ENCODE measurements at regions not wholly inside any gene's neighbourhood (a gene's known extent, or its start where the extent isn't known, plus 50 kb on each side); places are given as distances from the start of the nearest gene placed in this dataset.
"Not testable (repeated sequence)": the region's sequence is repeated elsewhere in the genome, so short reads cannot be mapped to it uniquely, and the experiment has no call there.

DNA sequence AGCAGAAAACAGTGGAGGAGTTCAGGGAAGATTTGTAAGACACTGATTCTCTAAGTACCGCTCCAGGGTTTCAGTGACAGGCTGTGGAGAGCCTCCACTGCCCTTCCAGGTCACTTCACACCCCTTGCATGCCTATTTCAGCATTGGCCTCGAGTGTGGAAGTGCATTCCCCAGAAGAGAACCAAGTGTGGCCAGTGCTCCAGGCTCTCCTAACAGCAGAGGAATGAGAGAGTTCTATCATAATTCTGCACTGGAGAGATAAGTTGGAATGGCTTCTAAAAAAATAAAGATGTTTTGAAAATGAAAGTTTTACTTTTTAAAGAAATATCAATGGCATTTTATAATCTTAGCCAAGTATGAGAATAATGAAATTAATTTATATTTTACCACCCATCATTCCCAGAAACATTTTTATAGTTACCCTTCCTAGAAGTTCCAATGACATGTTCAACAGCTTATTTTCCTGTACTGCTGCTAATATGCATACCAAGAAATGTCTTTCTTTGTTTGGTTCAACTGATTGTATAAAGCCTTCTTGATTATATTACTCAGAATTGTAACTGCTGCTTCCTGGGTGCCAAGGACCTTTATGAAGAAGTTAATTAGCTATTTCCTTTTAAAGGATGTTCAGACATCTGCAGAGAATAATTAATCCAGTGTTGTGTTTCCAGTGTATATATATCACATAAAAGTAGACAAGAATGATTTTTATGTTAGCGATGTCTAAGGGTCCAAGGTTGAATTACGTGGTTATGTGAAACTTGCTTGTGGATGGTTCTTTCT is 61.0 kb upstream of the SERPINE2 start:
- WGBS (ENCODE audit: insufficient coverage): 92% methylated on average over 2 of the region's 4 CpGs
- H3K4me3 ChIP-seq (ENCODE audit: low read depth, low read length): no peak overlapping the region
- no peaks in the 10 kb centered on the region for H3K4me1 ChIP-seq (ENCODE audit: control insufficient read depth, insufficient read depth, low read length)
- no peaks in the 10 kb centered on the region for H3K9me3 ChIP-seq (ENCODE audit: control insufficient read depth, insufficient read depth, low read length)
- peak in 1 of 6 donors; percentile 3 for DNase-seq (ENCODE audit: low read depth in 4 of 6, low spot score in 6 of 6)
- no peak overlapping the region for H3K27ac ChIP-seq (ENCODE audit: low read depth, low read length)
- H3K36me3 ChIP-seq (ENCODE audit: control insufficient read depth, insufficient read depth, low read length): no peaks in the 10 kb centered on the region
- H3K27me3 ChIP-seq (ENCODE audit: control insufficient read depth, insufficient read depth, low read length): no peaks in the 10 kb centered on the region

DNA sequence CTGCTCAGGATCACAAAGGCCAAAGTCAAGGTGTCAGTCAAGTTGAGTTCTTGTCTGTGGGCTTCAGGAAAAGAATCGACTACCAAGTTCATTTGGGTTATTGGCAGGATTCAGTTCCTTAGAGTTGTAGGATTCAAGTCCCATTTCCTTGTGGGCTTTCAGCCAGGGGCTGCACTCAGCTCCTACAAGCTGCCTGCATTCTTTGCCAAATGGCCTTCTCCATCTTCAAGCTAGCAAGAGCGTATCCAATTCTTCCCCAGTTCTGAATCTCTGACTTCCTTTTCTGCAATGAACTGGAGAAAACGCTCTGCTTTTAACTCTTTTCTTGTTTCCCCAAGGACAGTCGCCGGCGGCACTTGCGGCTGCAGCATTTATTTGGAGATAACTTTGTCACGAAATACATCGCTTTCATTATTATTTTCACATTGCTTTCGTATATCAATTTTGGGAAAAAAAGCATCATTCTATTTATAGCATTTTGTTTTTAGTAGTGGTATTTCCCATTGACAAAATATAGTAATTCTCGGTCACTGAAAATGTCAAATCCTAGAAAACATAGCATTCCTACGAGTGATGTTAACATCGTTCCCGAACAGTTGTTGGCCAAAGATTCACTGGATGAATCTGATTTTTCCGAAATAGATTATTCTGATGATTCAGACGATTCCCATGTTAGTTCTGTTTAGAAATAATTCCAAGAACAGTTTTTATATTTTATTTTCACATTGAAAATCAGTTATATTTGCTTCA is 59.6 kb upstream of the SERPINE2 start:
- Histone ChIP-seq H3K27me3 (ENCODE audit: control insufficient read depth, insufficient read depth, low read length) (no peaks in the 10 kb centered on the region), H3K27ac (ENCODE audit: low read depth, low read length) (no peak overlapping the region), H3K4me1 (ENCODE audit: control insufficient read depth, insufficient read depth, low read length) (no peaks in the 10 kb centered on the region), H3K9me3 (ENCODE audit: control insufficient read depth, insufficient read depth, low read length) (no peaks in the 10 kb centered on the region), H3K4me3 (ENCODE audit: low read depth, low read length) (no peak overlapping the region), H3K36me3 (ENCODE audit: control insufficient read depth, insufficient read depth, low read length) (no peaks in the 10 kb centered on the region)
- 67% methylated on average over 3 of the region's 16 CpGs for WGBS (ENCODE audit: insufficient coverage)
- DNase-seq (ENCODE audit: low read depth in 4 of 6, low spot score in 6 of 6): peak in 2 of 6 donors; percentile 13 to 28

DNA sequence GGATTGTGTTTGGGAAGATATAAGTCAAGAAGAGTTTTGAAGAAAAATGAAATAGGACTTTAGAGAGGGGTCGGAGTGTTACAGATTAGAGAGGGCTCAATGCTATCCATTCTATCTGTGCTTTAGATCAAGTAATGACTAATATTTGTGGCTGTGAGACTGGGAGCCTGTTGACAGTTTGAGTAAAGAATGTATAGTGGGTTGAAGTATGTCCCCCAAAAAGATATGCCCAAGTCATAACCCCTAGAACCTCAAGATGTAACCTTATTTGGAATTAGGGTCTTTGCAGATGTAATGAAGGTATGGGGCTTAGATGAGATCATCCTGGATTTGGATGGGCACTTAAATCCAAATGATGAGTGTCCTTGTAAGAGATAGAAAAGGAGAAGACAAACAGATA is 55.3 kb upstream of the SERPINE2 start:
- DNase-seq (ENCODE audit: low read depth in 4 of 6, low spot score in 6 of 6): no peak
- WGBS (ENCODE audit: insufficient coverage): 80% methylated on average over 1 of the region's 1 CpG
- no peaks in the 10 kb centered on the region for H3K27me3 ChIP-seq (ENCODE audit: control insufficient read depth, insufficient read depth, low read length)
- no peaks in the 10 kb centered on the region for H3K36me3 ChIP-seq (ENCODE audit: control insufficient read depth, insufficient read depth, low read length)
- H3K4me1 ChIP-seq (ENCODE audit: control insufficient read depth, insufficient read depth, low read length): no peaks in the 10 kb centered on the region
- no peak overlapping the region for H3K27ac ChIP-seq (ENCODE audit: low read depth, low read length)
- H3K9me3 ChIP-seq (ENCODE audit: control insufficient read depth, insufficient read depth, low read length): no peaks in the 10 kb centered on the region
- no peak overlapping the region for H3K4me3 ChIP-seq (ENCODE audit: low read depth, low read length)

DNA sequence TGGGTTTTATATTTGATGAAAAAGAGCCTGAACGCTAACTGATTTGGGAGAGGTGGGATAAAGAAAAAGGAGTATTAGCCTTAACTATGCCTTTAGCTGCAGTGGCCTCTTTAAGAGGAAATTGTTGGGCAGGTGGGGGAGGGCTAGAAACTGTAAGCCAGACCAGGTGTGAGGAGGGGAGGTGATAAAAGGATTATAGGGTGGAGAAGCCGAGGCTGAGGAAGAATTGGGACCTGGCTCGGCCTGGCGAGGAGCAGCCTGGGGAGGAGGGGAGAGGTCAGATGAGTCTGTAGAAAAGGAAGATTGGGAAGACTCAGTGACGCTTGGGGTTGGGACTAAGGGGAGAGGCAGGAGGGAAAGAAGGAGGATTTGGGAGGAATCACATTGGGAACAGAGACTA is 52.6 kb upstream of the SERPINE2 start:
- H3K27ac ChIP-seq (ENCODE audit: low read depth, low read length); H3K27me3 ChIP-seq (ENCODE audit: control insufficient read depth, insufficient read depth, low read length); H3K36me3 ChIP-seq (ENCODE audit: control insufficient read depth, insufficient read depth, low read length); H3K4me3 ChIP-seq (ENCODE audit: low read depth, low read length); DNase-seq (ENCODE audit: low read depth in 4 of 6, low spot score in 6 of 6); H3K4me1 ChIP-seq (ENCODE audit: control insufficient read depth, insufficient read depth, low read length); H3K9me3 ChIP-seq (ENCODE audit: control insufficient read depth, insufficient read depth, low read length): not testable (repeated sequence)
- 71% methylated on average over 5 of the region's 5 CpGs for WGBS (ENCODE audit: insufficient coverage)

DNA sequence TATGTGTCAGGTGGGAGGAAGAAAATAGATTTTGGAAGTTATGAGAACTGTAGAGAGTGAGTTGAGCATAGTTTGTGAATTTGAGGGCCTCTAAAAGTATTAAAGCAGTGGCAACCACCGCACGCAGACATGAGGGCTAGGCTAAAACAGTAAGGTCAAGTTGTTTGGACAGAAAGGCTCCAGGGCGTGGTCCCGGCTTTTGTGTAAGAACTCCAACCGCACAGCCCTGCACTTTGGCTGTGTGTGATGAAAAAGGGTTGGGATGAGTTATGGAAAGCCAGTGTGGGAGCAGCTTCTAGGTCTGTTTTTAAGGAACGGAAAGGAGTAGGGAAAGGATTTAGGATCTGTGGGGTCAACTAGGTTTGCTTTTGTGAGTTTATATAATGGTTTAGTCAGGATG is 50.5 kb upstream of the SERPINE2 start:
- not testable (repeated sequence) for H3K27me3 ChIP-seq (ENCODE audit: control insufficient read depth, insufficient read depth, low read length); DNase-seq (ENCODE audit: low read depth in 4 of 6, low spot score in 6 of 6); H3K36me3 ChIP-seq (ENCODE audit: control insufficient read depth, insufficient read depth, low read length); H3K4me3 ChIP-seq (ENCODE audit: low read depth, low read length); H3K9me3 ChIP-seq (ENCODE audit: control insufficient read depth, insufficient read depth, low read length); H3K4me1 ChIP-seq (ENCODE audit: control insufficient read depth, insufficient read depth, low read length); H3K27ac ChIP-seq (ENCODE audit: low read depth, low read length)
- 96% methylated on average over 6 of the region's 6 CpGs for WGBS (ENCODE audit: insufficient coverage)
